ENCODE measurements at regions not wholly inside any gene's neighbourhood (a gene's known extent, or its start where the extent isn't known, plus 50 kb on each side); places are given as distances from the start of the nearest gene placed in this dataset.

- TF ChIP-seq CTCF (IDR thresholded peaks at IDR 0.05; ENCODE audit: low read length) (no peak), EZH2phosphoT487 (IDR thresholded peaks at IDR 0.05; ENCODE audit: low read length) (no peak), EZH2 (optimal IDR thresholded peaks at IDR 0.05; ENCODE audit: low read depth, low read length) (no peak)
These were observed 432.2 kb upstream of the GHITM start for GRCh38 chr10:83706952-83707582.

Measured in MM.1S (cell line).